ENCODE measurements at regions not wholly inside any gene's neighbourhood (a gene's known extent, or its start where the extent isn't known, plus 50 kb on each side); places are given as distances from the start of the nearest gene placed in this dataset.

DNA sequence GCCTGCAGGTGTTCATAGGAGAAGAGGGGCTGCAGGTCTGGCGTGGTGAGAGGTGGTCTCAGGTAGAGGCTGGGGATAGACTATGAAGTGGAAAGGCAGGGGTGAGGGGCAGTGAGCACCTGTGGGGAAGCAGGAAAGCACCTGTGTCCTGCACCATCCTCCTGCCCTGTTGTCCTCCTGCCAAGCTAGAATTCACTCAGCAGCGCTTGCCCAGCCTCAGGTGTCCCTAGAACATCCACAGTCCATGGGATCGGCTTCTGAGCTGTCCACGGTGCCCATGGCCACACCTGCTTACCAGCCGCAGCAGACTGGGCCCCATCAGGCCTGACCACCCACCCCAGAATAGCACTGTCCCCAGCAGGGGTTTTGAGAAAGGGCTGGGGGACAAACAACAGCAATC lies 456.2 kb upstream of the SULF2 start:
- Histone ChIP-seq H3K27me3 (ENCODE audit: control insufficient read depth in 2 of 2, insufficient read depth in 2 of 2, low read length in 2 of 2) (no peaks in the 10 kb centered on the region), H3K79me2 (ENCODE audit: insufficient read depth, low read length) (no peaks in the 10 kb centered on the region), H3K9ac (ENCODE audit: insufficient read depth, low read length, poor library complexity, severe bottlenecking) (no peak overlapping the region), H3K4me3 (replicated peaks in 1 of 3; ENCODE audit: low read depth in 2 of 3, low read length in 3 of 3) (no peak overlapping the region), H3K4me1 (ENCODE audit: control insufficient read depth in 1 of 2, insufficient read depth in 2 of 2, low read length in 2 of 2) (no peaks in the 10 kb centered on the region), H4K20me1 (ENCODE audit: insufficient read depth, low read length) (no peaks in the 10 kb centered on the region), H3K27ac (ENCODE audit: low read depth in 1 of 2, low read length in 2 of 2) (no peak overlapping the region), H3K4me2 (replicated peaks; ENCODE audit: extremely low read depth, low read length, poor library complexity, severe bottlenecking) (no peak overlapping the region), H3K9me3 (replicated peaks in 1 of 2; ENCODE audit: control insufficient read depth in 1 of 2, insufficient read depth in 1 of 2, low read length in 2 of 2) (no peaks in the 10 kb centered on the region), H2AFZ (ENCODE audit: insufficient read depth, low read depth, low read length, poor library complexity, severe bottlenecking) (no peak overlapping the region), H3K36me3 (replicated peaks in 1 of 2; ENCODE audit: control insufficient read depth in 1 of 2, insufficient read depth in 2 of 2, low read length in 2 of 2) (no peaks in the 10 kb centered on the region)
- H3K27me3 Mint-ChIP-seq (ENCODE audit: low read depth in 3 of 3), result peaks cover 6 to 15% (median 9%) of the 10 kb centered on the region in 3 donors
- no peaks in the 10 kb centered on the region for H3K4me1 Mint-ChIP-seq
- intact Hi-C loops (cut with micrococcal nuclease), result no loop called here
- no peak overlapping the region for H3K27ac Mint-ChIP-seq
- 89% methylated on average over 3 of the region's 5 CpGs for WGBS (ENCODE audit: insufficient coverage)
- H3K4me3 Mint-ChIP-seq, result no peak overlapping the region
- TF ChIP-seq, protein P1, sequence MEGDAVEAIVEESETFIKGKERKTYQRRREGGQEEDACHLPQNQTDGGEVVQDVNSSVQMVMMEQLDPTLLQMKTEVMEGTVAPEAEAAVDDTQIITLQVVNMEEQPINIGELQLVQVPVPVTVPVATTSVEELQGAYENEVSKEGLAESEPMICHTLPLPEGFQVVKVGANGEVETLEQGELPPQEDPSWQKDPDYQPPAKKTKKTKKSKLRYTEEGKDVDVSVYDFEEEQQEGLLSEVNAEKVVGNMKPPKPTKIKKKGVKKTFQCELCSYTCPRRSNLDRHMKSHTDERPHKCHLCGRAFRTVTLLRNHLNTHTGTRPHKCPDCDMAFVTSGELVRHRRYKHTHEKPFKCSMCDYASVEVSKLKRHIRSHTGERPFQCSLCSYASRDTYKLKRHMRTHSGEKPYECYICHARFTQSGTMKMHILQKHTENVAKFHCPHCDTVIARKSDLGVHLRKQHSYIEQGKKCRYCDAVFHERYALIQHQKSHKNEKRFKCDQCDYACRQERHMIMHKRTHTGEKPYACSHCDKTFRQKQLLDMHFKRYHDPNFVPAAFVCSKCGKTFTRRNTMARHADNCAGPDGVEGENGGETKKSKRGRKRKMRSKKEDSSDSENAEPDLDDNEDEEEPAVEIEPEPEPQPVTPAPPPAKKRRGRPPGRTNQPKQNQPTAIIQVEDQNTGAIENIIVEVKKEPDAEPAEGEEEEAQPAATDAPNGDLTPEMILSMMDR (IDR thresholded peaks at IDR 0.05), result no peak
- DNase-seq, result no peak
- peaks cover 0 to 1% (median 0%) of the 10 kb centered on the region in 7 donors for H3K9me3 Mint-ChIP-seq
- no peaks in the 10 kb centered on the region for H3K36me3 Mint-ChIP-seq

DNA sequence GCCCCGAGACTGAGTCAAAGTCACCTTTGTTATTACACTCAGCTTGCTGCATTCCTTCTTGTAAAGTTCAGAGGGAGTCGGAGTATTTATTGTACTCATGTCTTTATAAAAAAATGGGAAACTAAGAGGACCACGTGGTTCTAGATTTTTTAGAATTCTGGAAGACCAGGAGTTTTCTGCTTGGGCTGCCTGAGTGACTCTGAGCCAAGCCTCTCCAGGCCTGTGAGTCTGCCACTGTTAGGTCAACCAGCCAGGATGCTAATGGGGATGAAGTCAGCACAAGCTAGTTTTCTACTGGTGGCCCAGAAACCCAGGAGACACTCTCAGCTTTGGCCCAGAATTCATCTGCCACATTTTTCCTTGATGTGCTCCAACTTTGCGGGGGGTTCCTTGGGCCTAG lies 453.5 kb upstream of the SULF2 start:
- Mint-ChIP-seq H3K27me3 (ENCODE audit: low read depth in 3 of 3) (peaks cover 7 to 18% (median 12%) of the 10 kb centered on the region in 3 donors), H3K4me3 (no peak overlapping the region), H3K9me3 (no peaks in the 10 kb centered on the region), H3K27ac (no peak overlapping the region), H3K4me1 (no peaks in the 10 kb centered on the region), H3K36me3 (no peaks in the 10 kb centered on the region)
- Histone ChIP-seq H3K4me3 (replicated peaks in 1 of 3; ENCODE audit: low read depth in 2 of 3, low read length in 3 of 3) (no peak overlapping the region), H3K4me1 (ENCODE audit: control insufficient read depth in 1 of 2, insufficient read depth in 2 of 2, low read length in 2 of 2) (no peaks in the 10 kb centered on the region), H3K9ac (ENCODE audit: insufficient read depth, low read length, poor library complexity, severe bottlenecking) (no peak overlapping the region), H3K9me3 (replicated peaks in 1 of 2; ENCODE audit: control insufficient read depth in 1 of 2, insufficient read depth in 1 of 2, low read length in 2 of 2) (no peaks in the 10 kb centered on the region), H3K36me3 (replicated peaks in 1 of 2; ENCODE audit: control insufficient read depth in 1 of 2, insufficient read depth in 2 of 2, low read length in 2 of 2) (no peaks in the 10 kb centered on the region), H3K27ac (ENCODE audit: low read depth in 1 of 2, low read length in 2 of 2) (no peak overlapping the region), H4K20me1 (ENCODE audit: insufficient read depth, low read length) (no peaks in the 10 kb centered on the region), H3K79me2 (ENCODE audit: insufficient read depth, low read length) (no peaks in the 10 kb centered on the region), H3K4me2 (replicated peaks; ENCODE audit: extremely low read depth, low read length, poor library complexity, severe bottlenecking) (no peak overlapping the region), H3K27me3 (ENCODE audit: control insufficient read depth in 2 of 2, insufficient read depth in 2 of 2, low read length in 2 of 2) (no peaks in the 10 kb centered on the region), H2AFZ (ENCODE audit: insufficient read depth, low read depth, low read length, poor library complexity, severe bottlenecking) (no peak overlapping the region)
- WGBS (ENCODE audit: insufficient coverage), result 86% methylated on average over 1 of the region's 4 CpGs
- intact Hi-C loops (cut with micrococcal nuclease), result no loop called here
- DNase-seq, result no peak
- TF ChIP-seq, protein P1 (IDR thresholded peaks at IDR 0.05), result no peak

Data from CD14-positive monocyte (primary cell).